ENCODE measurements at regions not wholly inside any gene's neighbourhood (a gene's known extent, or its start where the extent isn't known, plus 50 kb on each side); places are given as distances from the start of the nearest gene placed in this dataset.

DNA sequence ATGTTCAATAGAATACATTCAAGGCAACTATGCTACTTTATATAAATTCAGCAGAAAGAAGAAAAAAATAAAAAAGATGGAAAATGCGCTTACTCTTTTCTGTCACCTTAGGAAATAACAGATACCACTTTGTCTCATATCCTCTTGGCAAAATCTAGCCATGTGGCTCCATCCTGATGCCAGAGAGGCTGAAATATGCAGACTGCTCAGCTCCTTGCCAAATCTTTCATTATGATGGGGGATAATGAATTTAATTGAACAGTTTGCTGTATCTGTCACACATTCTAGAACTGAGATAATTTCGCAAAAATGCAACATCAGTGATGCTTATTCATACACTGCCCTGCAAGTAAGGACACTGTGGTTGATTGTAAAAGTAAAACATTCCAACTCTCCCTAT, 1081.5 kb downstream of the PLOD2 start:
- TF ChIP-seq, protein P1, sequence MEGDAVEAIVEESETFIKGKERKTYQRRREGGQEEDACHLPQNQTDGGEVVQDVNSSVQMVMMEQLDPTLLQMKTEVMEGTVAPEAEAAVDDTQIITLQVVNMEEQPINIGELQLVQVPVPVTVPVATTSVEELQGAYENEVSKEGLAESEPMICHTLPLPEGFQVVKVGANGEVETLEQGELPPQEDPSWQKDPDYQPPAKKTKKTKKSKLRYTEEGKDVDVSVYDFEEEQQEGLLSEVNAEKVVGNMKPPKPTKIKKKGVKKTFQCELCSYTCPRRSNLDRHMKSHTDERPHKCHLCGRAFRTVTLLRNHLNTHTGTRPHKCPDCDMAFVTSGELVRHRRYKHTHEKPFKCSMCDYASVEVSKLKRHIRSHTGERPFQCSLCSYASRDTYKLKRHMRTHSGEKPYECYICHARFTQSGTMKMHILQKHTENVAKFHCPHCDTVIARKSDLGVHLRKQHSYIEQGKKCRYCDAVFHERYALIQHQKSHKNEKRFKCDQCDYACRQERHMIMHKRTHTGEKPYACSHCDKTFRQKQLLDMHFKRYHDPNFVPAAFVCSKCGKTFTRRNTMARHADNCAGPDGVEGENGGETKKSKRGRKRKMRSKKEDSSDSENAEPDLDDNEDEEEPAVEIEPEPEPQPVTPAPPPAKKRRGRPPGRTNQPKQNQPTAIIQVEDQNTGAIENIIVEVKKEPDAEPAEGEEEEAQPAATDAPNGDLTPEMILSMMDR (conservative IDR thresholded peaks at IDR 0.05 in 1 of 2, IDR thresholded peaks at IDR 0.05 in 1 of 2; ENCODE audit: extremely low read depth in 1 of 2, insufficient read depth in 1 of 2, low read depth in 1 of 2, low read length in 2 of 2): no peak
- no peak for TF ChIP-seq EZH2 (IDR thresholded peaks at IDR 0.05; ENCODE audit: borderline replicate concordance, low read length)
